ENCODE measurements at regions not wholly inside any gene's neighbourhood (a gene's known extent, or its start where the extent isn't known, plus 50 kb on each side); places are given as distances from the start of the nearest gene placed in this dataset.

GRCh38 chr9:99392986-99393385 lies 170.9 kb downstream of the SEC61B start:
- POLR2A ChIA-PET = no interaction called here
- no peak overlapping the region for H3K27ac ChIP-seq

GRCh38 chr9:99393993-99394392 lies 171.9 kb downstream of the SEC61B start:
- Histone ChIP-seq H3K4me2 (no peak overlapping the region), H3K27ac (no peak overlapping the region), H3K9me3 (no peaks in the 10 kb centered on the region), H3K4me1 (no peaks in the 10 kb centered on the region), H3K4me3 (no peak overlapping the region)
- FAIRE-seq = no peak
- no peak for ATAC-seq
- POLR2A ChIA-PET = no interaction called here
- DNase-seq (ENCODE audit: low read depth in 1 of 2, low spot score in 1 of 2) = no peak
- WGBS (ENCODE audit: missing lambda C conversion rate) = 41% methylated on average over 3 of the region's 3 CpGs
- TF ChIP-seq TFCP2L1 (CRISPR knock-in tag; IDR thresholded peaks at IDR 0.05) (no peak), POLR2A (IDR thresholded peaks at IDR 0.05; ENCODE audit: low read length) (no peak), RNF2 (IDR thresholded peaks at IDR 0.05; ENCODE audit: borderline replicate concordance, low read depth) (no peak), JUNB (IDR thresholded peaks at IDR 0.05) (no peak), ELK1 (IDR thresholded peaks at IDR 0.05; ENCODE audit: low read depth, low read length) (no peak), REST (IDR thresholded peaks at IDR 0.05) (no peak), TP53 (CRISPR knock-in tag; IDR thresholded peaks at IDR 0.05) (no peak), RARB (CRISPR knock-in tag; IDR thresholded peaks at IDR 0.05) (no peak), FOSB (CRISPR knock-in tag; IDR thresholded peaks at IDR 0.05) (no peak), POLR2AphosphoS2 (conservative IDR thresholded peaks at IDR 0.05; ENCODE audit: low read length) (no peak)
- CTCF ChIA-PET = no interaction called here

More at GRCh38 chr9:99392986-99393385, 170.9 kb downstream of the SEC61B start:
- TF ChIP-seq SMC3 (IDR thresholded peaks at IDR 0.05) (no peak), FOSB (CRISPR knock-in tag; IDR thresholded peaks at IDR 0.05) (no peak), CEBPB (IDR thresholded peaks at IDR 0.05) (no peak), HDAC2 (IDR thresholded peaks at IDR 0.05) (no peak), RCOR1 (IDR thresholded peaks at IDR 0.05; ENCODE audit: low read depth, low read length) (no peak), GATA3 (IDR thresholded peaks at IDR 0.05; ENCODE audit: borderline replicate concordance) (no peak), ZFP36 (IDR thresholded peaks at IDR 0.05; ENCODE audit: borderline replicate concordance, partially characterized antibody) (no peak), RAD21 (conservative IDR thresholded peaks at IDR 0.05 in 1 of 2, IDR thresholded peaks at IDR 0.05 in 1 of 2) (no peak), PBX3 (IDR thresholded peaks at IDR 0.05) (no peak), REST (IDR thresholded peaks at IDR 0.05) (no peak), ESRRA (IDR thresholded peaks at IDR 0.05; ENCODE audit: borderline replicate concordance, low read length) (no peak), MAX (IDR thresholded peaks at IDR 0.05) (no peak), RARB (CRISPR knock-in tag; IDR thresholded peaks at IDR 0.05) (no peak), POLR2AphosphoS2 (conservative IDR thresholded peaks at IDR 0.05; ENCODE audit: low read length) (no peak), FOSL2 (IDR thresholded peaks at IDR 0.05) (no peak), FOSL2 (CRISPR knock-in tag; IDR thresholded peaks at IDR 0.05) (no peak), KDM5A (IDR thresholded peaks at IDR 0.05) (no peak), POLR2A (IDR thresholded peaks at IDR 0.05; ENCODE audit: low read length) (no peak), ZNF302 (CRISPR knock-in tag; IDR thresholded peaks at IDR 0.05) (no peak), SREBF2 (IDR thresholded peaks at IDR 0.05) (no peak), TFCP2L1 (CRISPR knock-in tag; IDR thresholded peaks at IDR 0.05) (no peak)
- WGBS (ENCODE audit: missing lambda C conversion rate) = 44% methylated on average over 9 of the region's 9 CpGs
- no peak overlapping the region for H3K4me2 ChIP-seq
- DNase-seq (ENCODE audit: low read depth in 1 of 2, low spot score in 1 of 2) (no peak), FAIRE-seq (no peak), ATAC-seq (no peak)
- no peak overlapping the region for H3K4me3 ChIP-seq
- no peaks in the 10 kb centered on the region for H3K9me3 ChIP-seq
- CTCF ChIA-PET = no interaction called here
- no peaks in the 10 kb centered on the region for H3K4me1 ChIP-seq
